ENCODE measurements at regions not wholly inside any gene's neighbourhood (a gene's known extent, or its start where the extent isn't known, plus 50 kb on each side); places are given as distances from the start of the nearest gene placed in this dataset.

GRCh38 chr5:152853361-152853760 is 448.3 kb upstream of the NMUR2 start:
- CTCF ChIA-PET, result no interaction called here
- WGBS (ENCODE audit: insufficient coverage), result no CpG with 5 or more reads among the region's 2 CpGs
- H3K27ac ChIP-seq (ENCODE audit: insufficient read depth in 1 of 2, low read depth in 1 of 2, low read length in 2 of 2, poor library complexity in 1 of 2, severe bottlenecking in 2 of 2), result no peak overlapping the region
- DNase-seq, result no peak
- H3K27me3 ChIP-seq (replicated peaks in 2 of 5; ENCODE audit: control insufficient read depth in 4 of 5, insufficient read depth in 5 of 5, low read length in 4 of 5), result no peaks in the 10 kb centered on the region
- H3K36me3 ChIP-seq (ENCODE audit: control insufficient read depth in 4 of 4, insufficient read depth in 4 of 4, low read length in 3 of 4), result no peaks in the 10 kb centered on the region
- no peak overlapping the region for H3K4me3 ChIP-seq (ENCODE audit: control insufficient read depth in 1 of 7, extremely low read depth in 1 of 7, insufficient read depth in 4 of 7, low read depth in 2 of 7, low read length in 6 of 7)
- H3K9me3 ChIP-seq (ENCODE audit: control extremely low read depth in 1 of 5, control insufficient read depth in 4 of 5, insufficient read depth in 2 of 5, low read depth in 1 of 5, low read length in 4 of 5), result no peaks in the 10 kb centered on the region
- H3K4me1 ChIP-seq (ENCODE audit: control extremely low read depth in 1 of 4, control insufficient read depth in 4 of 4, insufficient read depth in 4 of 4, low read length in 3 of 4), result no peaks in the 10 kb centered on the region
- POLR2A ChIA-PET, result no interaction called here

GRCh38 chr5:152855441-152855840 is 450.4 kb upstream of the NMUR2 start:
- H3K36me3 ChIP-seq (ENCODE audit: control insufficient read depth in 4 of 4, insufficient read depth in 4 of 4, low read length in 3 of 4), result no peaks in the 10 kb centered on the region
- ChIA-PET POLR2A (no interaction called here), CTCF (interaction anchor here (0.7 to 1.1 kb wide), 2 partner anchors 38 to 43 kb away, joined by 4 to 5 read pairs; no protein-coding TSS in a partner anchor)
- H3K9me3 ChIP-seq (ENCODE audit: control extremely low read depth in 1 of 5, control insufficient read depth in 4 of 5, insufficient read depth in 2 of 5, low read depth in 1 of 5, low read length in 4 of 5), result no peaks in the 10 kb centered on the region
- DNase-seq, result no peak
- no peaks in the 10 kb centered on the region for H3K27me3 ChIP-seq (replicated peaks in 2 of 5; ENCODE audit: control insufficient read depth in 4 of 5, insufficient read depth in 5 of 5, low read length in 4 of 5)
- 100% methylated on average over 2 of the region's 4 CpGs for WGBS (ENCODE audit: insufficient coverage)
- no peaks in the 10 kb centered on the region for H3K4me1 ChIP-seq (ENCODE audit: control extremely low read depth in 1 of 4, control insufficient read depth in 4 of 4, insufficient read depth in 4 of 4, low read length in 3 of 4)
- H3K27ac ChIP-seq (ENCODE audit: insufficient read depth in 1 of 2, low read depth in 1 of 2, low read length in 2 of 2, poor library complexity in 1 of 2, severe bottlenecking in 2 of 2), result no peak overlapping the region
- H3K4me3 ChIP-seq (ENCODE audit: control insufficient read depth in 1 of 7, extremely low read depth in 1 of 7, insufficient read depth in 4 of 7, low read depth in 2 of 7, low read length in 6 of 7), result no peak overlapping the region

- no peak overlapping the region for H3K4me3 ChIP-seq (ENCODE audit: control insufficient read depth in 1 of 7, extremely low read depth in 1 of 7, insufficient read depth in 4 of 7, low read depth in 2 of 7, low read length in 6 of 7)
- H3K4me1 ChIP-seq (ENCODE audit: control extremely low read depth in 1 of 4, control insufficient read depth in 4 of 4, insufficient read depth in 4 of 4, low read length in 3 of 4), result no peaks in the 10 kb centered on the region
- H3K27me3 ChIP-seq (replicated peaks in 2 of 5; ENCODE audit: control insufficient read depth in 4 of 5, insufficient read depth in 5 of 5, low read length in 4 of 5), result no peaks in the 10 kb centered on the region
- ChIA-PET CTCF (no interaction called here), POLR2A (no interaction called here)
- 87% methylated on average over 3 of the region's 3 CpGs for WGBS (ENCODE audit: insufficient coverage)
- H3K9me3 ChIP-seq (ENCODE audit: control extremely low read depth in 1 of 5, control insufficient read depth in 4 of 5, insufficient read depth in 2 of 5, low read depth in 1 of 5, low read length in 4 of 5), result no peaks in the 10 kb centered on the region
- no peak overlapping the region for H3K27ac ChIP-seq (ENCODE audit: insufficient read depth in 1 of 2, low read depth in 1 of 2, low read length in 2 of 2, poor library complexity in 1 of 2, severe bottlenecking in 2 of 2)
- DNase-seq, result no peak
- H3K36me3 ChIP-seq (ENCODE audit: control insufficient read depth in 4 of 4, insufficient read depth in 4 of 4, low read length in 3 of 4), result no peaks in the 10 kb centered on the region
Measured at GRCh38 chr5:152861231-152861630, 456.2 kb upstream of the NMUR2 start.

GRCh38 chr5:152864447-152864846 is 459.4 kb upstream of the NMUR2 start:
- H3K27ac ChIP-seq (ENCODE audit: insufficient read depth in 1 of 2, low read depth in 1 of 2, low read length in 2 of 2, poor library complexity in 1 of 2, severe bottlenecking in 2 of 2), result no peak overlapping the region
- 86% methylated on average over 1 of the region's 3 CpGs for WGBS (ENCODE audit: insufficient coverage)

GRCh38 chr5:152864991-152865390 is 459.9 kb upstream of the NMUR2 start:
- no peak overlapping the region for H3K4me3 ChIP-seq (ENCODE audit: control insufficient read depth in 1 of 7, extremely low read depth in 1 of 7, insufficient read depth in 4 of 7, low read depth in 2 of 7, low read length in 6 of 7)
- H3K27me3 ChIP-seq (replicated peaks in 2 of 5; ENCODE audit: control insufficient read depth in 4 of 5, insufficient read depth in 5 of 5, low read length in 4 of 5), result no peaks in the 10 kb centered on the region
- POLR2A ChIA-PET, result no interaction called here
- no peaks in the 10 kb centered on the region for H3K9me3 ChIP-seq (ENCODE audit: control extremely low read depth in 1 of 5, control insufficient read depth in 4 of 5, insufficient read depth in 2 of 5, low read depth in 1 of 5, low read length in 4 of 5)
- H3K4me1 ChIP-seq (ENCODE audit: control extremely low read depth in 1 of 4, control insufficient read depth in 4 of 4, insufficient read depth in 4 of 4, low read length in 3 of 4), result no peaks in the 10 kb centered on the region
- CTCF ChIA-PET, result no interaction called here
- no peaks in the 10 kb centered on the region for H3K36me3 ChIP-seq (ENCODE audit: control insufficient read depth in 4 of 4, insufficient read depth in 4 of 4, low read length in 3 of 4)
- H3K27ac ChIP-seq (ENCODE audit: insufficient read depth in 1 of 2, low read depth in 1 of 2, low read length in 2 of 2, poor library complexity in 1 of 2, severe bottlenecking in 2 of 2), result no peak overlapping the region
- no peak for DNase-seq

More at GRCh38 chr5:152864447-152864846, 459.4 kb upstream of the NMUR2 start:
- no peaks in the 10 kb centered on the region for H3K27me3 ChIP-seq (replicated peaks in 2 of 5; ENCODE audit: control insufficient read depth in 4 of 5, insufficient read depth in 5 of 5, low read length in 4 of 5)
- ChIA-PET POLR2A (no interaction called here), CTCF (no interaction called here)
- H3K9me3 ChIP-seq (ENCODE audit: control extremely low read depth in 1 of 5, control insufficient read depth in 4 of 5, insufficient read depth in 2 of 5, low read depth in 1 of 5, low read length in 4 of 5), result no peaks in the 10 kb centered on the region
- DNase-seq, result no peak
- H3K4me1 ChIP-seq (ENCODE audit: control extremely low read depth in 1 of 4, control insufficient read depth in 4 of 4, insufficient read depth in 4 of 4, low read length in 3 of 4), result no peaks in the 10 kb centered on the region
- no peaks in the 10 kb centered on the region for H3K36me3 ChIP-seq (ENCODE audit: control insufficient read depth in 4 of 4, insufficient read depth in 4 of 4, low read length in 3 of 4)
- no peak overlapping the region for H3K4me3 ChIP-seq (ENCODE audit: control insufficient read depth in 1 of 7, extremely low read depth in 1 of 7, insufficient read depth in 4 of 7, low read depth in 2 of 7, low read length in 6 of 7)

GRCh38 chr5:152869971-152870370 is 464.9 kb upstream of the NMUR2 start:
- WGBS (ENCODE audit: insufficient coverage), result no CpG with 5 or more reads among the region's 4 CpGs

GRCh38 chr5:152882621-152883020 is 477.5 kb upstream of the NMUR2 start:
- Histone ChIP-seq H3K27ac (ENCODE audit: insufficient read depth in 1 of 2, low read depth in 1 of 2, low read length in 2 of 2, poor library complexity in 1 of 2, severe bottlenecking in 2 of 2) (no peak overlapping the region), H3K9me3 (ENCODE audit: control extremely low read depth in 1 of 5, control insufficient read depth in 4 of 5, insufficient read depth in 2 of 5, low read depth in 1 of 5, low read length in 4 of 5) (peaks cover 0 to 1% (median 0%) of the 10 kb centered on the region in 5 experiments), H3K36me3 (ENCODE audit: control insufficient read depth in 4 of 4, insufficient read depth in 4 of 4, low read length in 3 of 4) (no peaks in the 10 kb centered on the region), H3K27me3 (replicated peaks in 2 of 5; ENCODE audit: control insufficient read depth in 4 of 5, insufficient read depth in 5 of 5, low read length in 4 of 5) (no peaks in the 10 kb centered on the region), H3K4me3 (ENCODE audit: control insufficient read depth in 1 of 7, extremely low read depth in 1 of 7, insufficient read depth in 4 of 7, low read depth in 2 of 7, low read length in 6 of 7) (no peak overlapping the region), H3K4me1 (ENCODE audit: control extremely low read depth in 1 of 4, control insufficient read depth in 4 of 4, insufficient read depth in 4 of 4, low read length in 3 of 4) (no peaks in the 10 kb centered on the region)
- POLR2A ChIA-PET, result no interaction called here
- CTCF ChIA-PET, result interaction anchor here (0.8 kb wide), 1 partner anchor 25 kb away, joined by 3 read pairs; no protein-coding TSS in a partner anchor
- WGBS (ENCODE audit: insufficient coverage), result no CpG with 5 or more reads among the region's 2 CpGs
- no peak for DNase-seq

More at GRCh38 chr5:152869971-152870370, 464.9 kb upstream of the NMUR2 start:
- Histone ChIP-seq H3K27me3 (replicated peaks in 2 of 5; ENCODE audit: control insufficient read depth in 4 of 5, insufficient read depth in 5 of 5, low read length in 4 of 5) (no peaks in the 10 kb centered on the region), H3K36me3 (ENCODE audit: control insufficient read depth in 4 of 4, insufficient read depth in 4 of 4, low read length in 3 of 4) (no peaks in the 10 kb centered on the region), H3K27ac (ENCODE audit: insufficient read depth in 1 of 2, low read depth in 1 of 2, low read length in 2 of 2, poor library complexity in 1 of 2, severe bottlenecking in 2 of 2) (no peak overlapping the region), H3K4me3 (ENCODE audit: control insufficient read depth in 1 of 7, extremely low read depth in 1 of 7, insufficient read depth in 4 of 7, low read depth in 2 of 7, low read length in 6 of 7) (no peak overlapping the region), H3K9me3 (ENCODE audit: control extremely low read depth in 1 of 5, control insufficient read depth in 4 of 5, insufficient read depth in 2 of 5, low read depth in 1 of 5, low read length in 4 of 5) (peaks cover 0 to 3% (median 0%) of the 10 kb centered on the region in 5 experiments), H3K4me1 (ENCODE audit: control extremely low read depth in 1 of 4, control insufficient read depth in 4 of 4, insufficient read depth in 4 of 4, low read length in 3 of 4) (no peaks in the 10 kb centered on the region)
- POLR2A ChIA-PET, result no interaction called here
- CTCF ChIA-PET, result no interaction called here
- DNase-seq, result no peak

Measured in common myeloid progenitor, CD34-positive (primary cell).